Motor neuron (in vitro differentiated cells): ENCODE measurements at regions not wholly inside any gene's neighbourhood (a gene's known extent, or its start where the extent isn't known, plus 50 kb on each side); places are given as distances from the start of the nearest gene placed in this dataset.

Source experiments
- ATAC-seq, 8 experiments: fragments of 200-7000 bp; cut with Tn5 transposase; replicated peaks in 6 of 8; 2 replicates each; pipeline ENCODE4 v1.8.0; 2021; ENCODE audit warnings: mild to moderate bottlenecking in 8 of 8, moderate library complexity in 8 of 8
- H3K27ac ChIP-seq, 2 donors: fragments of 250-450 bp; sonication (Bioruptor Pico); 2 replicates each; pipeline ENCODE4 v1.9.0; 2021; ENCODE audit warnings: antibody characterized with exemption in 2 of 2, mild to moderate bottlenecking in 2 of 2, moderate library complexity in 1 of 2
- H3K4me1 ChIP-seq, 2 donors: fragments of 250-450 bp; sonication (Bioruptor Pico); replicated peaks in 1 of 2; 2 replicates each; pipeline ENCODE4 v1.6.1; 2021; ENCODE audit warnings: antibody characterized with exemption in 2 of 2, mild to moderate bottlenecking in 2 of 2, moderate library complexity in 1 of 2
- H3K4me3 ChIP-seq, 5 donors: fragments of 250-450 bp; sonication (Bioruptor Pico); 2 replicates each; pipeline ENCODE4 v1.9.0; 2021; ENCODE audit warnings: antibody characterized with exemption in 5 of 5, mild to moderate bottlenecking in 5 of 5, moderate library complexity in 4 of 5
- WGBS, 10 experiments: fragments of 450-650 bp; shearing (Covaris generic); methylation state at CpG; one replicate each; pipeline ENCODE4 v1.0.0; 2022; 5-methylcytosine and 5-hydroxymethylcytosine counted together
- in situ Hi-C, 9 experiments: fragments of 400-800 bp; cut with MboI; loops; one replicate each; pipeline ENCODE4 v1.15.0; 2021; ENCODE audit warnings: low sequenced_read_pairs in 9 of 9, low pct_unique_long_range_greater_than_20kb in 2 of 9; ENCODE audit not compliant: unreplicated experiment in 9 of 9

DNA sequence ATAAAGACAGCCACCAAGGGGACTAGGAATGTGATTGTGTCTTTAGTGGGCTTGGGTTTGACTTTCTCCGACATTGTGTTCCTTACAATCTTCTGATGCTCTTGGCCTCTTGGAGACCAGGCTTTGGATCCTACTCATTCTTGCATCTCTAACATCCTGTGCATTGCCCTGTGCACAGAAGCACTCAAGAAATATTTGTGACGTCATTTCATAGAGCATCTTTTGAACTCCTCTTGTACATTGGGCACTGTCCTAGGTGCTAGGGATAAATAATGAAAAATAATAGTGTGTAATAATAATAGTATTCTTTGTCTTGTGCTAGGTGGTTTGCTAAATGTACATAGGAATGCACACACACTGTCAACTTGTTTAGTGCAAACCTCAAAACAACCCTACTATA, 108.8 kb upstream of the LHX5 start:
- no peak for ATAC-seq
- Histone ChIP-seq H3K4me1 (peaks cover 0 to 4% of the 10 kb centered on the region in 2 donors), H3K27ac (no peak overlapping the region), H3K4me3 (no peak overlapping the region)
- WGBS, 10 experiments: 0 to 83% (median 45%) methylated on average over 1 to 2 of the region's 2 CpGs; no CpG with 5 or more reads in 4 of the 10 experiments
- in situ Hi-C loops: no loop called here

DNA sequence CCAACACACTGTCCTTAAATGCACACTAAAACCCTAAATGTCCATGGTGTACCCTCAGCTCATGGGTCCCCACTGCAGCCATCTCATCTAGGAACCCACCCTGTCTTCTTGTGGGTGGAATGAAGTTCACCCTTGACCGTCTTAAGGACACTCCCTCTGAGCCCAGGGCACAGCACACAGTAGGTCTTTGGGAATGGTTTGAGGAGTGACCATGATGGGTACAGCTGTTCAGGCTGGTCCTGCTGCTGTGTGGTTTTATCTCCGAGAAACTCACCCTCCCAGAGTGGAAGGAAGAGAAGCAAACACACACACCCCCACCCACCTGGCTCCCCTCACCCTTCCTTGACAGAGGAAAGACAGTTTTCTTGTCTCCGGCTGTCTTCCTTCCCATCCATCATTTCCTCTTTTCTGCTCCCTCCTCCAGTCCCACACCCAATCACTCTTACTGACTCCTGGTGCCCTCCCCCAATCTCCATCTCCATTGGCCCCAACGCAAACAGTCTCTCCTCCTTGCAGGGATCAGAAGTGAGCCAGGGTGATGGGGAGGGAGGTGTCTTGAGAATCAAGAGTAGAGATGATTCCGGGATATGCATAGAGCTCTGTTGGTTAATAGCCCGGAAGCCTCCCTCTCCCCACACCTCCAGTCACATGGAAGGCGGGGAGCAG, 105.9 kb upstream of the LHX5 start:
- ATAC-seq: peak in 3 of 8 experiments; percentile 40 to 53 (median 50)
- Histone ChIP-seq H3K27ac (no peak overlapping the region), H3K4me1 (no peaks in the 10 kb centered on the region), H3K4me3 (no peak overlapping the region)
- 0 to 60% (median 10%) methylated on average over 1 to 6 of the region's 7 CpGs; no CpG with 5 or more reads in 1 of the 10 experiments for WGBS, 10 experiments
- in situ Hi-C loops: no loop called here

DNA sequence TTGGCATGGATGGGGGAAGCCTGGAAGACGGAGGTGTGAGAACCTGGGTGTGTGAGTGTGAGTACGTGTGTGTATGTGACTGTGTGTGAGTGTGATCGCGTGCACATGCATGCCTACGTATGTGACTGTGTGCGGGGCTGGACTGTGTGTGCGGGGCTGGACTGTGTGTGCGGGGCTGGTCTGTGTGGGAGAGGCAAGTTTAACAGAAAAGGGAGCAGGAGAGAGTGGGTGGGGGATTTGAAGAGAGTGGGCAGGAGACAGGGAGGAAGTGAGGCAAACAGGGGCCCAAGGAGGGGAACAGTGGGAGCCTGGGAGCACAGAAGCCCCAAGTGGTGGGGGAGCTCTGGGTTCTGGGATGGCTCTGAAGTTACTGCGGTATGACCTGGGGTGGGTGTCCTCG, 103.7 kb upstream of the LHX5 start:
- Histone ChIP-seq H3K4me3 (no peak overlapping the region), H3K4me1 (no peaks in the 10 kb centered on the region), H3K27ac (no peak overlapping the region)
- in situ Hi-C loops: no loop called here
- WGBS, 10 experiments: 55 to 81% (median 72%) methylated on average over 2 to 6 of the region's 10 CpGs; no CpG with 5 or more reads in 6 of the 10 experiments
- ATAC-seq: no peak

DNA sequence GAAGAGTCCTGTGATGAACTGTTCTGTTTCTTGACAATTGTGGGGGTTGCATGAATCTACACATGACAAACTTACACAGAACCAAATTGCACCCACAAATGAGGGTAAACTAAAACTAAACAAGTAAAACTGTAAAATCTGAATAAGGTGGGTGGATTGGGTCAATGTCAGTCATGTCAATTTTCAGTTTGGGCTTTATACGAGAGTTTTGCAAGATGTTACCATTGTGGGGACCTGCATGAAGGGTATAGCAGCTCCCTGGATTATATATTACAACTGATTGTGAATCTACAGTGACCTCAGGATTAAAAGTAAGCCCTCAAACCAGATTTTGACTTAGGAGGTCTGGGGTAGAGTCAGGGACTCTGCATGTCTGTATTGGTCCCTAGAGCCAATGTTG, 101.5 kb upstream of the LHX5 start:
- no peak overlapping the region for H3K27ac ChIP-seq
- ATAC-seq: no peak
- WGBS, 10 experiments: 100% methylated on average over 1 of the region's 1 CpG; no CpG with 5 or more reads in 7 of the 10 experiments
- no peaks in the 10 kb centered on the region for H3K4me1 ChIP-seq
- no peak overlapping the region for H3K4me3 ChIP-seq
- in situ Hi-C loops: no loop called here

DNA sequence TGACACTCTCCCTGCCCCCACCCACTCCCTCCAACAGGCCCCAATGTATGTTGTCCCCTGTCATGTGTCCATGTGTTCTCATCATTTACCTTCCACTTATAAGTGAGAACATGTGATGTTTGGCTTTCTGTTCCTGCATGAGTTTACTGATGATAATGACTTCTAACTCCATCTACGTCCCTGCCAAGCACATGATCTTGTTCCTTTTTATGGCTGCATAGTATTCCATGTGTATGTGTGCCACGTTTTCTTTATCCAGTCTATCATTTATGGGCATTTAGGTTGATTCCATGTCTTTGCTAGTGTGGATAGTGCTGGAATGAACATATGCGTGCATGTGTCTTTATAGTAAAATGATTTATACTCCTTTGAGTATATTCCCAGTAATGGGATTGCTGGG, 100.0 kb upstream of the LHX5 start:
- Histone ChIP-seq H3K4me3 (no peak overlapping the region), H3K27ac (no peak overlapping the region), H3K4me1 (no peaks in the 10 kb centered on the region)
- WGBS, 10 experiments: 0 to 100% (median 82%) methylated on average over 1 to 3 of the region's 3 CpGs; no CpG with 5 or more reads in 2 of the 10 experiments
- in situ Hi-C loops: no loop called here
- ATAC-seq: no peak

DNA sequence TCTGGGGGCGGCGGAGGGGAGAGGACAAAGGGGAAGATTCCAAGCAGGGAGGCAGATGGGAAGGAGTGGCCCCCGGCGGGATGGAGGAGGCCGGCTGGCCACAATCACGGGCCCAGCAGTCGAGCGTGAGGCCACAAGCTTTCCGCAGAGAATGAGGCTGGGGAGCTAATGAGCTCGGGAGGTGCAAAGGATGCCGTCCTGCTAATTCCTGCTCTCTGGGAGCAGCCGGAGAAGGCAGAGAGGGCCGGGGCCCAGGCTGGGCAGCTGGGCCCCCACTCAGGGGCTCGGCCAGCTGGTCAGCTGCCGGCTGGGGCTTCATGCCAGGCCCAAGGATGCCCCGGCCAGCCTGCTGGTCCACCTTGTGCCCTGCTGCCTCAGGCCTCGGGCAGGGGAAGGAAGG, 98.1 kb upstream of the LHX5 start:
- in situ Hi-C loops: no loop called here
- Histone ChIP-seq H3K4me3 (no peak overlapping the region), H3K27ac (no peak overlapping the region), H3K4me1 (peaks cover 3 to 7% of the 10 kb centered on the region in 2 donors)
- ATAC-seq: no peak
- 0 to 100% (median 71%) methylated on average over 1 to 5 of the region's 17 CpGs; no CpG with 5 or more reads in 6 of the 10 experiments for WGBS, 10 experiments

DNA sequence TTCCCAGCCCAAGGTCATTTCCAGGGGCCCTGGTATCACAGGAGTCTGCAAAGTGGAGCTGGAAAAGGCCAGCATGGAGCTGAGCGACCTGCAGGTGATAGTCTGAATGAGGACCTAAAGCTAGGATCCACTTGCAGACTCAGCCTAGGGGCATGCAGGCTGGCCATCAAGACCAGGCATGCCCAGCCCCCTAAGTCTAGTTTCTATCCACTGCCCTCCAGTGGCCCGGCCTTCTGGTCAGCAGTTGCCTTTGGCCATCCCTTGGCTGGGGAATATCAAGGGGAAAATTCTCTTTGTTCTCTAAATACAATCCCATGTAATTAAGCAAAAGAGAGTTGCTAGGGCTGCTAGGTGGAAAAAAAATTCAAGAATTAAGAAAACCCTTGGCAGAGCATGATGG, 96.3 kb upstream of the LHX5 start:
- in situ Hi-C loops: no loop called here
- no peak overlapping the region for H3K4me3 ChIP-seq
- no peak overlapping the region for H3K27ac ChIP-seq
- no peak for ATAC-seq
- H3K4me1 ChIP-seq: peaks cover 3 to 7% of the 10 kb centered on the region in 2 donors
- WGBS, 10 experiments: 0 to 88% (median 82%) methylated on average over 1 to 2 of the region's 2 CpGs; no CpG with 5 or more reads in 5 of the 10 experiments

DNA sequence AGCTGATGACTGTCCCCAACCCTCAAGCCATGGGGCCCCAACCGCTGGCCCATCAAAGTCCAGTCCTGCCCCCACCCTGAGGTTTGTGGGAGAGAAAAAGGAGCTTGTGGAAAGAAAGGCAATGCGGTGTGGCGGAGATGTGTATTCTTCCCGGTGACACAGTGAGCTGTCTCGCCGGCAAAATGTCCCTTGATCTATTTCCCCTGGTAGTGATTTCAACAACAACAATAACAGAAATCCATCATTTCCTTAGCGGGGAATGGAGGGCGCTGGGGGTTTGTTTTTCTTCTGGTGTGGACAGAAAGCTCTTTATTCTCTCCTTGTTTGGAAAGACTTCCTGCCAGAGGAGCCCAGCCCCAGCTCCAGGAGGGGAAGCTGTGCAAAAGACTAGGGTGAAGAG, 93.7 kb upstream of the LHX5 start:
- no peak overlapping the region for H3K4me3 ChIP-seq
- H3K4me1 ChIP-seq: peaks cover 9% of the 10 kb centered on the region in 2 donors
- whole genome bisulfite sequencing, 10 experiments: 27 to 49% (median 33%) methylated on average over 1 to 5 of the region's 8 CpGs; no CpG with 5 or more reads in 3 of the 10 experiments
- H3K27ac ChIP-seq: no peak overlapping the region
- in situ Hi-C loops: no loop called here
- ATAC-seq: peak in 4 of 8 experiments; percentile 42 to 67 (median 56)

DNA sequence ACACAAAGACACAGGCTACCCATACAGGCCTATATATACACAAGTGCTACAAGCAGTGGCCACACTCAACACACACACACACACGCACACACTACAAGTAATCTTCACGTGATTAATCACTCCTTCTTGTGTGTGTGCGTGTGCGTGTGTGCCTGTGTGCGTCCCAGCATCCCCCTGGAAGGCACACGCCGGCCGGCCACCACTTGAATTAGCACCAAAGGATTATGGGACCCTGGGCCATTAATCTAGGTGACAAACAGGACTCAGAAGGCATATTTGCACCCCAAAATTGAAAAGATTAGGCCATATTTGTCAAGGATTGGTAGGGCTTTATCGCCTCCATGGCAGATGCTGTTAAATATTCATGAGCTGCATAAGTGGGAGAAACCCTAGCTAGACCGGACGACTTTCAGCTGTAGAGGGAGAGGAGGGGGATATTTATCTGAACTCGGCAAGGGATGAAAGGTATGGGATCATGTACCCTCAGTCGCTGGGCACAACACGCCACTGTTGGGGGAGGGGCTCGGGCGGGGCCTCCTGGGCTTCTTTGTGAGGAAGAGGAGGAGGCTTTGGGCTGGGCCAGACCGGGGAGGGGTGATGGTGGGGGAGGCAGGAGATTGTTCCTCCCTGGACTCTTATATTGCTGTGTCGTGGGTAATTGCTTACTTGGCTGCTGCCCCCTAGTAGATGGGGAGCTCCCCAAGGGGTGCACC, 89.6 kb upstream of the LHX5 start:
- peak in 5 of 8 experiments; percentile 57 to 80 (median 76) for ATAC-seq
- in situ Hi-C loops: no loop called here
- WGBS, 10 experiments: 3 to 80% (median 51%) methylated on average over 2 to 11 of the region's 18 CpGs; no CpG with 5 or more reads in 3 of the 10 experiments

DNA sequence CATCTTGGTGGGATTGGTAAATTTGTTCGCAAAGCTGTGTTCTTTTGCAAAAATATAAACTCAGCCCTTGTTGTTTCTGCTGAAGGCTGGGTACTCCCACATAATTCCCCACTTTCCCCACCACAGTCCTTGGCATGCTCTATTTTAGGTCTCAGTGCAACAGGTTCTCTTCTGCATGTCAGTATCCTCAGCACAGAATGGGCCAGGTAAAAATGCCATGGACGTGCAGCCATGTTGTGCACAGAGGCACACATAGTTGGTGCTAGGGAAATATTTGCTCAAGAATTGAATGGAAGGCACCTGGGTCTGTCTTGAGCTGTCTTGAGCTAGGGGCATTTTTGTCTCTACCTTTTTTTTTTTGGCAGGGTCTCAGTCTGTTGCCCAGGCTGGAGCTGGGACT, 87.8 kb upstream of the LHX5 start:
- no peak for ATAC-seq
- Histone ChIP-seq H3K4me3 (no peak overlapping the region), H3K27ac (no peak overlapping the region), H3K4me1 (peaks cover 2 to 5% of the 10 kb centered on the region in 2 donors)
- 17 to 90% (median 63%) methylated on average over 1 to 2 of the region's 2 CpGs; no CpG with 5 or more reads in 5 of the 10 experiments for WGBS, 10 experiments
- in situ Hi-C loops: no loop called here

More for the DNA sequence above, 89.6 kb upstream of the LHX5 start:
- no peak overlapping the region for H3K27ac ChIP-seq
- H3K4me3 ChIP-seq: no peak overlapping the region
- peaks cover 9% of the 10 kb centered on the region in 2 donors for H3K4me1 ChIP-seq

DNA sequence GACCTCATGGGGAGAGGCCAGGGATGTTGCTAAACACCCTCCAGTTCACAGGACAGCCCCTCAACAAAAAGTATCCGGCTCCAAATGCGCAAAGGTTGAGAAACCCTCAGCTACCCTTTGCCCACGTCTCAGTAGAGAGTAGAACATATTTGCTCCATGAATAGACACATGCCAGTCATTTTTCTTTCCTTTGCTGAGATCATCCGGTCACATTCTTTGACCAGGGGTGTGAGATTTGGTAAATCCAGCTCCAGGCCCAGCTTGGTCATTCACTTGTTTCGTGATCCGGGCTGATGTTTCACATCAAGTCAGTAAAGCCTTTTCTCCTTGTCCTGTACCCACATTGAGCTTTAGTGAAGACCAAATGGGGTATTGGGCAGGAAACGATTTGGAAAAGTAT, 83.6 kb upstream of the LHX5 start:
- H3K27ac ChIP-seq: no peak overlapping the region
- H3K4me1 ChIP-seq: no peaks in the 10 kb centered on the region
- ATAC-seq: no peak
- in situ Hi-C loops: no loop called here
- 20 to 100% (median 67%) methylated on average over 1 to 5 of the region's 7 CpGs; no CpG with 5 or more reads in 3 of the 10 experiments for WGBS, 10 experiments
- no peak overlapping the region for H3K4me3 ChIP-seq

DNA sequence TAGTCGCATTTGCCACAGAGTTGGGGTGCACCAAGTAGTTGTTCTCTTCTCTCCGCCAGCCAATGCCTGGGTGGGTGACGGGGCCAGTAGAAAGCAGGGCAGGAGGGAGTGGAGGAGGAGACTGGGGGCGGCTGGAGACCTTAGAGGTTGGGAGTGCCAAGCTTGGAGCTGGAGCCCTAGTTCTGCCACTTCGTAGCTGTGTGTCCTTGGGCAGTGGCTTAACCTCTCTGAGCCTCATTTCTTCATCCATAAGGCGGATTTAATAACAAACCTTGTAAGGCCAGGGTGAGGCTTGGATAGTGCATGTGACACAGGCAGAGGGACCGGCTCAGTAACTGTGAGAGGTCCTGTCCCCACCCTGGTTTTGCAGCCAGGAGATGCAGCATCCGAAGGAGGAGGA, 81.1 kb upstream of the LHX5 start:
- ATAC-seq: no peak
- Histone ChIP-seq H3K4me3 (no peak overlapping the region), H3K27ac (no peak overlapping the region), H3K4me1 (peaks cover under 1 to 4% of the 10 kb centered on the region in 2 donors)
- in situ Hi-C loops: no loop called here
- WGBS, 10 experiments: 0 to 80% (median 62%) methylated on average over 1 to 6 of the region's 8 CpGs; no CpG with 5 or more reads in 2 of the 10 experiments

DNA sequence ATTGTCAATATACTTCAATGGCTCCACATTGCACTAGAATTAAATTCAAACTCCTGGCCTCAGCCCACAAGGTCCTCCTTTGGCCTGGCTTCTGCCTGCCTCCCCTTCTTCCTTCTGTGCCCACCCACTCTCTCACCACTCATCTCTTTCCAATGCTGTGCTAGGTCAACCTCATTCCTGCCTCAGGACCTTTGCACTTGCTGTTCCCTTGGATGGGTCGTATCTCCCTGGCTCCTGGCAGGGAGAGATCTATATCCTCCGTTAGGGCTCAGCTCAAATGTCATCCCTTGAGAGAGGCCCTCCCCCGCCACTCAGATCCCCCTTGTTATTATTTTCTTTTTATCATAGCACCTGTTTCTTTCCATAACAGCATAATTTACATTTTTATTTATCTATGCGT, 79.9 kb upstream of the LHX5 start:
- no peak for ATAC-seq

More for the DNA sequence above, 79.9 kb upstream of the LHX5 start:
- in situ Hi-C loops: no loop called here
- Histone ChIP-seq H3K27ac (no peak overlapping the region), H3K4me3 (no peak overlapping the region), H3K4me1 (peaks cover 11 to 16% of the 10 kb centered on the region in 2 donors)
- 0 to 89% (median 75%) methylated on average over 1 to 4 of the region's 4 CpGs for WGBS, 10 experiments
